Fibroblast of lung (primary cell): ENCODE measurements at regions not wholly inside any gene's neighbourhood (a gene's known extent, or its start where the extent isn't known, plus 50 kb on each side); places are given as distances from the start of the nearest gene placed in this dataset.

Experiments used
- DNase-seq, 2 donors: peaks; one replicate each; pipeline versions ENCODE4 v3.0.0 to v3.0.0-alpha.2; 2010; ENCODE audit warnings: low read depth in 2 of 2
- H2AFZ ChIP-seq: 2 replicates; pipeline ENCODE4 v1.5.1; 2012; ENCODE audit warnings: low read length, control low read depth, inconsistent platforms
- H3K27ac ChIP-seq: 2 replicates; pipeline ENCODE4 v1.5.1; 2011; ENCODE audit warnings: low read length, control low read depth; ENCODE audit not compliant: insufficient read depth
- H3K27me3 ChIP-seq: 2 replicates; pipeline ENCODE4 v1.5.1; 2011; ENCODE audit warnings: mild to moderate bottlenecking, low read length; ENCODE audit not compliant: control insufficient read depth, insufficient read depth
- H3K36me3 ChIP-seq: 2 replicates; pipeline ENCODE4 v1.5.1; 2011; ENCODE audit warnings: low read length; ENCODE audit not compliant: control insufficient read depth, insufficient read depth
- H3K4me1 ChIP-seq: 2 replicates; pipeline ENCODE4 v1.5.1; 2011; ENCODE audit warnings: low read length; ENCODE audit not compliant: control insufficient read depth, insufficient read depth; ENCODE audit errors: extremely low read depth
- H3K4me2 ChIP-seq: 2 replicates; pipeline ENCODE4 v1.5.1; 2011; ENCODE audit warnings: low read length, control low read depth; ENCODE audit not compliant: insufficient read depth; ENCODE audit errors: extremely low read depth
- H3K4me3 ChIP-seq, 4 experiments: fragments of 200-600 bp in 1 of 4; sonication (generic) in 1 of 4; replicated peaks in 1 of 4; 2 replicates each; pipeline ENCODE4 v1.5.1; 2011 to 2016; ENCODE audit warnings: low read length in 4 of 4, low read depth in 3 of 4, mild to moderate bottlenecking in 3 of 4, control low read depth in 2 of 4, inconsistent platforms in 1 of 4, mixed read lengths in 1 of 4; ENCODE audit not compliant: insufficient read depth in 1 of 4; ENCODE audit errors: control extremely low read depth in 1 of 4
- H3K79me2 ChIP-seq: 2 replicates; pipeline ENCODE4 v1.5.1; 2012; ENCODE audit warnings: mild to moderate bottlenecking, low read length, inconsistent platforms; ENCODE audit not compliant: control insufficient read depth, insufficient read depth
- H3K9ac ChIP-seq: 2 replicates; pipeline ENCODE4 v1.5.1; 2011; ENCODE audit warnings: mild to moderate bottlenecking, low read length, control low read depth; ENCODE audit not compliant: insufficient read depth
- H3K9me3 ChIP-seq: 2 replicates; pipeline ENCODE4 v1.5.1; 2012; ENCODE audit warnings: low read depth, low read length; ENCODE audit not compliant: control insufficient read depth, insufficient read depth
- H4K20me1 ChIP-seq: 2 replicates; pipeline ENCODE4 v1.5.1; 2011; ENCODE audit warnings: low read length; ENCODE audit not compliant: control insufficient read depth, insufficient read depth; ENCODE audit errors: extremely low read depth
- EZH2 ChIP-seq: IDR thresholded peaks from 2 replicates; pipeline ENCODE4 v1.5.1; 2012; ENCODE audit warnings: low read length, control low read depth, mild to moderate bottlenecking; ENCODE audit errors: missing control alignments
- TF ChIP-seq, protein P1 (sequence below), 2 donors: IDR thresholded peaks in 1 of 2; conservative IDR thresholded peaks in 1 of 2; 1 replicate in 1 of 2; 2 replicates in 1 of 2; pipeline ENCODE4 v1.5.1; 2011 to 2012; ENCODE audit warnings: low read length in 2 of 2, control low read depth in 1 of 2, inconsistent platforms in 1 of 2, low read depth in 1 of 2, mild to moderate bottlenecking in 1 of 2

DNA sequence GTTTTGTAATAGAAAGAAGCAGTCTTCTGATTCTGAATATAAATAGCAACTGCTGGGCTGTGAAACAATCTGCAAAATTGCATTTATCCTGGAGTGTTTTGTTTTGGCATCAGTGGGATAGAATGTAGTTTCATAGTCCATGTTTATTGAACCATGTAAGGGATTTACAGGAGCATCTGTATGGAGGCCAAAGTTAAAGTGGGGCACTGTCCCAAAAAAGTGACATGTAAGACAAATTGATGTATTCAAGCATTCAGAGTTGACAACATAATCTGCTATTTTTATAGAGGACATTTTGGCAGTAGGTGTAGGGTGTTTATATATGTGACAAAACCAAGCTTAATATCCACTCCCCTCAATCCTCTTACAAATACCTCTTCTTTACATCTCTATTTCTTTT, 200.5 kb upstream of the ANK2 start:
- H3K9me3 ChIP-seq: no peaks in the 10 kb centered on the region
- H3K79me2 ChIP-seq: no peaks in the 10 kb centered on the region
- H3K27ac ChIP-seq: no peak overlapping the region
- no peak overlapping the region for H2AFZ ChIP-seq
- no peak overlapping the region for H3K4me3 ChIP-seq
- H3K27me3 ChIP-seq: no peaks in the 10 kb centered on the region
- no peak overlapping the region for H3K4me2 ChIP-seq
- H3K9ac ChIP-seq: no peak overlapping the region
- TF ChIP-seq, protein P1, sequence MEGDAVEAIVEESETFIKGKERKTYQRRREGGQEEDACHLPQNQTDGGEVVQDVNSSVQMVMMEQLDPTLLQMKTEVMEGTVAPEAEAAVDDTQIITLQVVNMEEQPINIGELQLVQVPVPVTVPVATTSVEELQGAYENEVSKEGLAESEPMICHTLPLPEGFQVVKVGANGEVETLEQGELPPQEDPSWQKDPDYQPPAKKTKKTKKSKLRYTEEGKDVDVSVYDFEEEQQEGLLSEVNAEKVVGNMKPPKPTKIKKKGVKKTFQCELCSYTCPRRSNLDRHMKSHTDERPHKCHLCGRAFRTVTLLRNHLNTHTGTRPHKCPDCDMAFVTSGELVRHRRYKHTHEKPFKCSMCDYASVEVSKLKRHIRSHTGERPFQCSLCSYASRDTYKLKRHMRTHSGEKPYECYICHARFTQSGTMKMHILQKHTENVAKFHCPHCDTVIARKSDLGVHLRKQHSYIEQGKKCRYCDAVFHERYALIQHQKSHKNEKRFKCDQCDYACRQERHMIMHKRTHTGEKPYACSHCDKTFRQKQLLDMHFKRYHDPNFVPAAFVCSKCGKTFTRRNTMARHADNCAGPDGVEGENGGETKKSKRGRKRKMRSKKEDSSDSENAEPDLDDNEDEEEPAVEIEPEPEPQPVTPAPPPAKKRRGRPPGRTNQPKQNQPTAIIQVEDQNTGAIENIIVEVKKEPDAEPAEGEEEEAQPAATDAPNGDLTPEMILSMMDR (conservative IDR thresholded peaks at IDR 0.05 in 1 of 2, IDR thresholded peaks at IDR 0.05 in 1 of 2; ENCODE audit: low read depth in 1 of 2, low read length in 2 of 2): no peak
- no peak for TF ChIP-seq EZH2
- peak in 1 of 2 donors; percentile 8 for DNase-seq
- no peaks in the 10 kb centered on the region for H3K4me1 ChIP-seq
- no peaks in the 10 kb centered on the region for H3K36me3 ChIP-seq
- no peaks in the 10 kb centered on the region for H4K20me1 ChIP-seq

DNA sequence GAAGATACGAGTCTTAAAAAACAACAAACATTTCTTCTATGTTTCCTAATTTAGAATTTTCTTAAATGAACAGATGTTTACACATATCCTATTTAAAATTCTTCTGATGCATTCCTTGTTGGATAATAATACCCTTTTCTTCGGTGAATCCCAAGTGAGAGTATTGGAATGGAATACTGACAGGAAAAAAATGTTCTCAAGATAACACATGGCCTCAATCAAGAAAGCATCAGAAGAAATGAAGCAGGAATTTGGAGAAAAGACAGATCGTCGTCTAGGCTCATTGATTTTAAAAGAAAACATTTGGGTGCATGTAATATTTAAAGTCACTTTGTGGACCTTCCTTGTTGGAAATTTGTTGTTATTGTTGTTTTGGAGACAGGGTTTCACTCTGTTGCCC, 196.9 kb upstream of the ANK2 start:
- Histone ChIP-seq H4K20me1 (no peaks in the 10 kb centered on the region), H3K36me3 (no peaks in the 10 kb centered on the region), H3K27me3 (no peaks in the 10 kb centered on the region), H3K9ac (no peak overlapping the region), H3K27ac (no peak overlapping the region), H3K4me1 (no peaks in the 10 kb centered on the region), H3K4me2 (no peak overlapping the region), H2AFZ (no peak overlapping the region), H3K4me3 (no peak overlapping the region), H3K79me2 (no peaks in the 10 kb centered on the region), H3K9me3 (no peaks in the 10 kb centered on the region)
- DNase-seq: no peak
- TF ChIP-seq, protein P1 (conservative IDR thresholded peaks at IDR 0.05 in 1 of 2, IDR thresholded peaks at IDR 0.05 in 1 of 2; ENCODE audit: low read depth in 1 of 2, low read length in 2 of 2): no peak
- TF ChIP-seq EZH2: no peak

- no peak overlapping the region for H3K4me3 ChIP-seq
- H3K27ac ChIP-seq: no peak overlapping the region
Observed at GRCh38 chr4:112853662-112854256, 195.7 kb upstream of the ANK2 start.

More at GRCh38 chr4:112853662-112854256, 195.7 kb upstream of the ANK2 start:
- TF ChIP-seq EZH2: no peak
- TF ChIP-seq, protein P1 (conservative IDR thresholded peaks at IDR 0.05 in 1 of 2, IDR thresholded peaks at IDR 0.05 in 1 of 2; ENCODE audit: low read depth in 1 of 2, low read length in 2 of 2): peak; percentile 34 to 55
- peak in 1 of 2 donors; percentile 18 for DNase-seq
- Histone ChIP-seq H2AFZ (no peak overlapping the region), H4K20me1 (no peaks in the 10 kb centered on the region), H3K9ac (no peak overlapping the region), H3K36me3 (no peaks in the 10 kb centered on the region), H3K27me3 (no peaks in the 10 kb centered on the region), H3K79me2 (no peaks in the 10 kb centered on the region), H3K4me2 (no peak overlapping the region), H3K9me3 (no peaks in the 10 kb centered on the region), H3K4me1 (no peaks in the 10 kb centered on the region)
